ENCODE measurements at regions not wholly inside any gene's neighbourhood (a gene's known extent, or its start where the extent isn't known, plus 50 kb on each side); places are given as distances from the start of the nearest gene placed in this dataset.

GRCh38 chr16:31706318-31706717 is 167.3 kb upstream of the ZNF267 start:
- no peak for TF ChIP-seq ZNF274 (IDR thresholded peaks at IDR 0.05; ENCODE audit: low read depth, low read length)
- TF ChIP-seq SUZ12 (IDR thresholded peaks at IDR 0.05; ENCODE audit: extremely low read depth, insufficient read depth, insufficient read length): no peak

All from NT2/D1 (cell line).